GM21423 (cell line): ENCODE measurements at regions not wholly inside any gene's neighbourhood (a gene's known extent, or its start where the extent isn't known, plus 50 kb on each side); places are given as distances from the start of the nearest gene placed in this dataset.
"Not testable (repeated sequence)": the region's sequence is repeated elsewhere in the genome, so short reads cannot be mapped to it uniquely, and the experiment has no call there.

ENCODE experiments used
- ATAC-seq: cut with Tn5 transposase; IDR thresholded peaks from one replicate; pipeline ENCODE4 v1.9.1; 2021; ENCODE audit warnings: mild to moderate bottlenecking, moderate library complexity; ENCODE audit not compliant: unreplicated experiment

DNA sequence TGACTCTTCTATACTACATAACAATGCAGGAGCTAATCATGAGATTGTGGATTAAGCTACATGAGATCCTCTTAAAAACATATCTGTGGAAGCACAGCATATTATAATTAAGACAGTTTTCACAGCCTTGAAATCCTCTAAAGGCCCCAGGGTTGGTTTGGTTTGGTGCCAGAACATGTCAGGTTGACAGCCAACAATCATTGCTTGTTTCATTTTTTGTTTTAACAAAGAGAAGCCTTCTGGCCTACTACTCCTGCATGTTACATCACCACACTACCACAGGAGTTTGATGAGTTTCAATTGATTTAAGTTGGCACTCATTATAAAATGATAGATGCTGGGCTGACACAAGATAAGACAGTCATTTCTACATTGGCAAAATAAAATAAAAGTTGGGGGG, 255.9 kb upstream of the ERBB4 start:
- ATAC-seq = no peak

DNA sequence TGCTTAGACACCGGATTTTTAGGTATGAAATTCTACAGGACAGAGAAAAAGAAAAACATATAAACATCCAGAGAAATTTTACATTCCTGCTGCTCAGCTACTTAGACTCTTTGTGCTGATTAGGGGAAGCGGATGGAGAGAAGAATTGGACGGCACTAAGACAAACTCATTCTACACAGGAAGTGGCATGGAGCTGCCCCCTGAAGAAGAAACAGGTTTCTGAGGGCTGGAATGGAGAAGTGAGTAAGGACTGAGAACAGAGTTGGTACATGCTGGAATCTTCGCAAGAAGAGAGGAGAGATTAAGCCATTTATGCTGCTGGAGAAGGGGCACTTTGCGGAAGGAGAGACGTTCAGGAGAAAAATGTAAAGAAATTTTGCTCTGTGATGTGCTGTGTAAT, 253.0 kb upstream of the ERBB4 start:
- ATAC-seq = no peak

DNA sequence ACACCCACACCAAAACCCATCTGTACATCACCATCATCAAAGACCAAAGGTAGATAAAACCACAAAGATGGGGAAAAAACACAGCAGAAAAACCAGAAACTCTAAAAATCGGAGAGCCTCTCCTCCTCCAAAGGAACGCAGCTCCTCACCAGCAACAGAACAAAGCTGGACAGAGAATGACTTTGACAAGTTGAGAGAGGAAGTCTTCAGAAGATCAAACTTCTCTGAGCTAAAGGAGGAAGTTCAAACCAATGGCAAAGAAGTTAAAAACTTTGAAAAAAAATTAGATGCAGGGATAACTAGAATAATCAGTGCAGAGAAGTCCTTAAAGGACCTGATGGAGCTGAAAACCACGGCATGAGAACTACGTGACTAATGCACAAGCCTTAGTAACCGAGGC, 247.5 kb upstream of the ERBB4 start:
- not testable (repeated sequence) for ATAC-seq

GRCh38 chr2:212777020-212777491, 238.5 kb upstream of the ERBB4 start:
- peak; percentile 60 for ATAC-seq

GRCh38 chr2:212773808-212774339, 235.3 kb upstream of the ERBB4 start:
- ATAC-seq = no peak

DNA sequence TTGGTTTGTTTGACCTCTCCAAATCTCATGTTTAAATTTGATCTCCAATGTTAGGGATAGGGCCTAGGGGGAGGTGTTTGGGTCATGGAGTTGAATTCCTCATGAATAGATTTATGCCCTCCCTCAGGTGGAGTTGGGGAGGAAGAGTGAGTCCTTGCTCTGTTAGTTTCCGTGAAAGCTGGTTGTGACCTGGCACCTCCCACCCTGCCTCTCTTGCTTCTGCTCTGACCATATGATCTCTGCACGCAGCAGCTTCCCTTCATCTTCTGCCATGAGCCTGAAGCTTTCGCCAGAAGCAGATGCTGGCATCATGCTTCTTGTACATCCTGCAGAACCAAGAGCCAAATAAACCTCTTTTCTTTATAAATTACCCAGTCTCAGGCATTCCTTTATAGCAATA, 231.6 kb upstream of the ERBB4 start:
- no peak for ATAC-seq

DNA sequence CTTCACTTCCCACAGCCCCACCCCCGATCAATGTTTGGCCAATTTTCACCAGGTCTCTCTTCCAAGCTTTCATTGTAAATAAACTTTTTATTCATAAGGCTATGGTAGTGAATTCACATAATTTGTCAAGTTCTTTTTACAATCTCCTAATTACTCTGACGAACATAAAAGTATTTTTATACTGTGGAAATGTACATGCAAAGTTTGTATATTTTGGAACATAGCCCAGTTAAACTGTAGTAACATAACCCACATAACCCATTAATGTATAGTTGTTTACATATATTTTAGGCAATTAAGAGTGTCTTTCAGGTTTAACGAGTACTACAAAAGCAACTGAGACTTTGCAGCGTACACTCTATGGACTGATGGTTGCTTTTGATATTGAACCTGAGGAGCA, 228.3 kb upstream of the ERBB4 start:
- ATAC-seq = no peak

GRCh38 chr2:212752730-212753351, 214.2 kb upstream of the ERBB4 start:
- ATAC-seq = no peak

- peak; percentile 90 for ATAC-seq
These were observed 206.8 kb upstream of the ERBB4 start for GRCh38 chr2:212745359-212745758.

- no peak for ATAC-seq
These were observed 199.0 kb upstream of the ERBB4 start for GRCh38 chr2:212737392-212738172.

DNA sequence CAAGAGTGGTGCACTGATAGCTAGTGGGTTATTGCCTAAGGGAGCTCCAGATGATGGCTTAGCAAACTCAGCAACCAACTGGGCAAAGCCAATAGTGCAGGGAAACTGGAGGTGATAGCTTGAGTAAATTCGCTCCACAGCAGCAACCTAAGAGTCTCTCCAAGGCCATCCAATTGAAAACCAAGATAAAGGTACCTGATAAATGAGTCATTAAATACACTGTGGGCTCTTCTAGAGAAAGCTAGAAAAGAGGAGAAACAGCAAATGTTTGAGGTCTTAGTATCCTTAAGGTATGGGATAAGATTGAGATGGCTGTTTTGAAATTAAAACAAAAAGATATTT, 197.8 kb upstream of the ERBB4 start:
- no peak for ATAC-seq

- peak; percentile 28 for ATAC-seq
These were observed 194.7 kb upstream of the ERBB4 start for GRCh38 chr2:212733273-212733672.

- ATAC-seq = peak; percentile 34
These were observed 194.3 kb upstream of the ERBB4 start for GRCh38 chr2:212732860-212733259.

GRCh38 chr2:212730994-212731393, 192.4 kb upstream of the ERBB4 start:
- peak; percentile 65 for ATAC-seq

DNA sequence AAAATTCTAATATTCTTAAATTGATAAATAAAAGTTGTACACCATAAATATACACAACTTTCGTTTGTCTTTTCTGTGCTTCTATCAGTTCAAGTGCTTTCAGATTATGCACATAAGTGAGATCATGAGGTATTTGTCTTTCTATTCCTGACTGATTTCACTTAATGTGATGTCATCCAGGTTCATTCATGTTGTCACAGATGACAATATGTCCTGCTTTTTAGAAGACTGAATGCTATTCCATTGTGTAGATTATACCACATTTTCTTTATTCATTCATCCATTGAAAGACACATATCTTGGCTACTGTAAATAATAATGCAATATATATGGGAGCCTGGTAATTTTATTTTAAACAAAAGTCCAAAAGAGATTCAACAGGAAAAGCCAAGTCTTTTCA, 190.1 kb upstream of the ERBB4 start:
- no peak for ATAC-seq

GRCh38 chr2:212727751-212728150, 189.1 kb upstream of the ERBB4 start:
- peak; percentile 52 for ATAC-seq

DNA sequence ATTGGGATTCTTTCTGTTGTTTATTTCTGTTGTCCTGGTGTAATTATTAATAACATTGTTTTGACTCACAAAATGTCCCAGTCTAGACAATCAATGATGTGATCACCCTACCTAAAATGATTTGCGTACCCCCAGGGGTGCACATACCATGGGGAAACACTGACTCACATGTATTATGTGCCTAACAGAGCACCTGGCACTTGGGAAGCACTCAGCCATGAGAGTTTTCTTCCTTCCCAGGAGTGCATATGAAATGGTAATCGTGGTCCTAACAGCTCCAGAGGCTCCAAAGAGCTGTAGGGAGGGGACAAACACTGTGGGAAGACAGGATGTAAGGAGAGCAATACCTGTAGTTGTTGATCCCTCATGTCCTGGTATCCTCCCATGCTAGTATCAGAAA, 187.8 kb upstream of the ERBB4 start:
- peak; percentile 27 for ATAC-seq

DNA sequence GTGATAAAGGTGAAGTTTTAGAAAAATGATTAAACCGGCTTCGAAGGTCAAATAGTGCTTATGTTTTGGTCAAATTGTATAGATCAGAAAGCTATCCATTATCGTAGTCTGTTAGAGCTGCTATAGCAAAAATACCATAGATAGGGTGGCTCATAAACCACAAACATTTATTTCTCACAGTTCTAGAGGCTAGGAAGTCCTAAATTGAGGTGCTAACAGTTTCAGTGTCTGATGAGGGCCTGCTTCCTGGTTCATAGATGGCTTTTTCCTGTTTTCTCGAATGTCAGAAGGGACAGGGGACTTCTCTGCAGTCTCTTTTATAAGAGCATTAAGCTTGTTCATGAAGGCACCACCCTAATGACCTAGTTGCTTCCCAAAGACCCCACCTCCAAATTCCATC, 186.6 kb upstream of the ERBB4 start:
- ATAC-seq = no peak

- ATAC-seq = no peak
These were observed 184.6 kb upstream of the ERBB4 start for GRCh38 chr2:212723226-212723625.

DNA sequence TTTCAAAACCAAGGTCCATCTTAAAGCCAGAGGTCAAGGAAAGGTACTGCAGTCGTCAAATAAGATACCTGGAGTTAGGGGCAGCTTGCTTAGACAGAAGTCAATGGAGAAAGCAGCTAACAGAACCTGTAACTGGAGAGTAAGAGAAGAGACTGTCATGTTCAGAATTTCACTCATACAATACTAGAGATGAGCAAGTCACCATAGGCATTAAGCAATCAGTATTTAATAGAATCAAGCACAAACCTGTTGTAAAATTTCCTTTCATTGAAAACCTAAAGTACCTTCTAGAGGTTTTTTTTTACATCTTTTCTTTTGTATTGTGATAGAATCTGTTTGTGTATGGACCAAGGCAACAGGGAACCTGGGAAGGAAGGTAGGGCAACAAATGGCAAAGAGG, 183.4 kb upstream of the ERBB4 start:
- no peak for ATAC-seq

DNA sequence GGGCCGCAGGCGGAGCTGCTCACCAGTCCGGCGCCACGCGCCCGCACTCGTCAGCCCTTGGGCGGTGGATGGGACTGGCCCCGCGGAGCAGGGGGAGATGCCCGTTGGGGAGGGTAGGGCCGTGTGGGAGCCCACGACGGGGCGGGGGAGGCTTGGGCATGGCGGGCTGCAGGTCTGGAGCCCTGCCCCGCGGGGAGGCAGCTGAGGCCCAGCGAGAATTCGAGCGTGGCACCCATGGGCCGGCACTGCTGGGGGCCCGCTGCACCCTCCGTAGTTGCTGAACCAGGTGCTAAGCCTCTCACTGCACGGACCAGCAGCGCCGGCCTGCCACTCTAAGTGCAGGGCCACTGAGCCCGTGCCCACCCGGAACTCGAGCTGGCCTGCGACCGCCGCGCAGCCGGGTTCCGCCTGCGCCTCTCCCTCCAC, 182.4 kb upstream of the ERBB4 start:
- no peak for ATAC-seq

- not testable (repeated sequence) for ATAC-seq
These were observed 176.8 kb upstream of the ERBB4 start for GRCh38 chr2:212715411-212715810.
